A673 (cell line): ENCODE measurements at regions not wholly inside any gene's neighbourhood (a gene's known extent, or its start where the extent isn't known, plus 50 kb on each side); places are given as distances from the start of the nearest gene placed in this dataset.

Experiments used
- EZH2 ChIP-seq: fragments of 200-600 bp; sonication (generic); IDR thresholded peaks from 2 replicates; pipeline ENCODE4 v1.6.1; 2017; ENCODE audit warnings: borderline replicate concordance, low read depth, mild to moderate bottlenecking, mixed read lengths, antibody characterized with exemption, low read length; ENCODE audit not compliant: poor library complexity, severe bottlenecking
- TF ChIP-seq, protein P1 (sequence below): fragments of 300-800, 200-600 bp; sonication (generic); conservative IDR thresholded peaks from 2 replicates; pipeline ENCODE4 v1.5.1; 2017; ENCODE audit warnings: low read depth, mild to moderate bottlenecking, antibody characterized with exemption, low read length, moderate library complexity, mixed read lengths

DNA sequence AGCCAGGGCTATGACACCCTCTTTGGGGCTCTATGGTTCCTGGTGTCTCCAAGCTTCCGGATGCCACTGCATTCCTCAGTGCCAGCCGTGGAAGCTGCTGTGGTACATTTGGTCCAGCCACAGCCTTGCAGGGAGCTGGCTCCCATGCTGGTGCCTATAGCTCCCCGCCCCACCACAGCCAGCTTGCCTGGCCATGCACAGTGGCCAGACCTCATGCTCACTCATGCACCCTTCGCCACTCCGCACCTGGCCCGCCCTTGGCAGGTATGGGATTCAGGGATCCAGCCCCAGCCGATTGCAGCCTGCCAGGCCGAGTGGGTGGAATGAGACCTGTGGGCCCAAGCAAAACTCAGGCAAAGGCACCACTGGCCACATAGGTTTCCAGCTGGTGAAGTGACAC lies 354.8 kb downstream of the GRIA2 start:
- TF ChIP-seq, protein P1, sequence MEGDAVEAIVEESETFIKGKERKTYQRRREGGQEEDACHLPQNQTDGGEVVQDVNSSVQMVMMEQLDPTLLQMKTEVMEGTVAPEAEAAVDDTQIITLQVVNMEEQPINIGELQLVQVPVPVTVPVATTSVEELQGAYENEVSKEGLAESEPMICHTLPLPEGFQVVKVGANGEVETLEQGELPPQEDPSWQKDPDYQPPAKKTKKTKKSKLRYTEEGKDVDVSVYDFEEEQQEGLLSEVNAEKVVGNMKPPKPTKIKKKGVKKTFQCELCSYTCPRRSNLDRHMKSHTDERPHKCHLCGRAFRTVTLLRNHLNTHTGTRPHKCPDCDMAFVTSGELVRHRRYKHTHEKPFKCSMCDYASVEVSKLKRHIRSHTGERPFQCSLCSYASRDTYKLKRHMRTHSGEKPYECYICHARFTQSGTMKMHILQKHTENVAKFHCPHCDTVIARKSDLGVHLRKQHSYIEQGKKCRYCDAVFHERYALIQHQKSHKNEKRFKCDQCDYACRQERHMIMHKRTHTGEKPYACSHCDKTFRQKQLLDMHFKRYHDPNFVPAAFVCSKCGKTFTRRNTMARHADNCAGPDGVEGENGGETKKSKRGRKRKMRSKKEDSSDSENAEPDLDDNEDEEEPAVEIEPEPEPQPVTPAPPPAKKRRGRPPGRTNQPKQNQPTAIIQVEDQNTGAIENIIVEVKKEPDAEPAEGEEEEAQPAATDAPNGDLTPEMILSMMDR: no peak
- TF ChIP-seq EZH2: no peak
